GM20000 (cell line): ENCODE measurements at regions not wholly inside any gene's neighbourhood (a gene's known extent, or its start where the extent isn't known, plus 50 kb on each side); places are given as distances from the start of the nearest gene placed in this dataset.

Experiments used
- DNase-seq: peaks from one replicate; pipeline ENCODE4 v3.0.0; 2012; ENCODE audit warnings: low spot score
- TF ChIP-seq, protein P1 (sequence below): IDR thresholded peaks from 2 replicates; pipeline ENCODE4 v1.5.1; 2012; ENCODE audit warnings: mild to moderate bottlenecking, control low read depth; ENCODE audit errors: extremely low read depth, missing control alignments

DNA sequence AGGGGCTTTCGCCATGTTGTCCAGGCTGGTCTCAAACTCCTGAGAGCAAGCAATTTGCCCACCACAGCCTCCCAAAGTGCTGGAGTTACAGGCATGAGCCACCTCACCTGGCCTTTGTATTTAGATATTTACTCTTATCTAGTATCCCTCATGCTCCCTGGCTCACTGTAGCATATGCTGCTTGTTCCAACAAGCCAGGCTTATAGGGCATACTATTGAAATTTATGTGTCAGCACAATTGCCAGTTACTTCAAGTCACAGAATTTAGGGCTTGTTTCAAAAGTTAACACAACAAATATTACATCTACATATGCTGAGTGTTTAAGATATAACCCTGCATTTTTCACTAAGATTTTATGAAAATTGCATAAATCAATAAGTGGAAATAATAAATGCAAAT lies 469.2 kb upstream of the ZNF608 start:
- TF ChIP-seq, protein P1, sequence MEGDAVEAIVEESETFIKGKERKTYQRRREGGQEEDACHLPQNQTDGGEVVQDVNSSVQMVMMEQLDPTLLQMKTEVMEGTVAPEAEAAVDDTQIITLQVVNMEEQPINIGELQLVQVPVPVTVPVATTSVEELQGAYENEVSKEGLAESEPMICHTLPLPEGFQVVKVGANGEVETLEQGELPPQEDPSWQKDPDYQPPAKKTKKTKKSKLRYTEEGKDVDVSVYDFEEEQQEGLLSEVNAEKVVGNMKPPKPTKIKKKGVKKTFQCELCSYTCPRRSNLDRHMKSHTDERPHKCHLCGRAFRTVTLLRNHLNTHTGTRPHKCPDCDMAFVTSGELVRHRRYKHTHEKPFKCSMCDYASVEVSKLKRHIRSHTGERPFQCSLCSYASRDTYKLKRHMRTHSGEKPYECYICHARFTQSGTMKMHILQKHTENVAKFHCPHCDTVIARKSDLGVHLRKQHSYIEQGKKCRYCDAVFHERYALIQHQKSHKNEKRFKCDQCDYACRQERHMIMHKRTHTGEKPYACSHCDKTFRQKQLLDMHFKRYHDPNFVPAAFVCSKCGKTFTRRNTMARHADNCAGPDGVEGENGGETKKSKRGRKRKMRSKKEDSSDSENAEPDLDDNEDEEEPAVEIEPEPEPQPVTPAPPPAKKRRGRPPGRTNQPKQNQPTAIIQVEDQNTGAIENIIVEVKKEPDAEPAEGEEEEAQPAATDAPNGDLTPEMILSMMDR, result no peak
- no peak for DNase-seq

- TF ChIP-seq, protein P1, result no peak
- no peak for DNase-seq
Observed at GRCh38 chr5:125219710-125220109, 473.3 kb upstream of the ZNF608 start.

DNA sequence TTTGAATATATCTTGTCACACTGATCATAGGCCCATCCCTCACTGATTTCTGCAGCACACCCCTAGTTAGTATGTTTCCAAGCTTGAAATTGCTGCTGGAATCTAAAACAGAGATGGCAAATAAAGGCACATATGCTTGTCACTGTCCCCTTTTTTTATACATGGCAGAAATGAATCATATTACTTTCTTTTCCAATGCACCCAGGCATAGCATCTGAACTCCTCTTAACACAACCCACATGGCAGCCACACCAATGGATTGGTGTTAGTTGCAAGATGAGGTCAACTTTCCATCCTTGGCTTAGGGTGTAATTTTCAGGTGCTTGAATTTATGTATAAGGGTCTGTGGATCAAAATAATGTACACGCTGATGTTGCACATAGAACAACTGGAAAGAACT lies 473.8 kb upstream of the ZNF608 start:
- TF ChIP-seq, protein P1, result no peak
- no peak for DNase-seq

DNA sequence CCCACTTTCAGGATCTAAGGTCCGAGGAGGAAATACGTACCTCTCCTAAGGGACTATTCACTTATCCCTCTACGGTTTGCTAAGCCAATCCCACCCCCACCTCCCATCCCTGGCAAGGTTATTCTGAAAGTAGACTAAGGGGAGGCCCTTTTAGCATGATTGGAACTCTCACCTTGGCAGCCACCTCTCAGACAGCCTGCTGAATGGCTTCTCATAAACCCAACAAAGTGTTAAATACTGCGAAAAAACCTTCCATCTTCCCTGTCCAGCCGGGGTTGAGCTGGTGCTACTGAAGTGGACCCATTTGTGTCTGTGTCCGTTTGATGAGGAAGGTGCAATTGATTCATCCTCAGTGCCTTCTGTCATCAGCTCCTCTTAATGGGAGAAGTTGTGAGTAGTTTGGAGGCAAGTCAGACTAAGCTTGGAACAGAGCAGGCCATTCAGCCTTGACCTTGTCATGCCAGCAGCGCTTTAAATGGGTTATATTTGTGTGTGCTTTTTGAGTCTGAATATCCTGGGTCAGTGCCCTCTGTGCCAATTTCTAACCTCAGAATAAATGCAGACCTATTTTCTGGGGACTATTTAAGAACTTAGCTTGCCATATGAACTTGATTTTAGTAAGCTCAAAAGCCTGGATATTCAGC lies 476.3 kb upstream of the ZNF608 start:
- TF ChIP-seq, protein P1, result no peak
- no peak for DNase-seq

DNA sequence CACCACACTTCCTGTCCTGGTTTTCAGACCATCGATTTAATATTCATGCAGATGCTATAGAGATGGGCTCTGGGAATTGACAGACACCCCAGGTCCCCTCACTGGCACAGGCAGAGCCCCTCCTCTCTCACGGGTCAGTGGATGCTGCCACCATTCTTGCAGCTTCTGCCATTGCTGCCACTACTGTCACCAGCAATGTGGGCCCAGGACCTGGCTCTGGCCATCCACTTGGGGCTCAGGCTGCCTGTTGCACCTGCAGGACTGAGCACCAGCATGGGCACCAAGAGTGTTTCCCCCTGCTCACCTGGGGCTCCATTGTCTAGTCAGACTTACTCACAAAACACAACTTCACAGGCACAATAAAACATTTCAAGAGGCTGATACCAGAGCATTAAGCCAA lies 479.0 kb upstream of the ZNF608 start:
- no peak for DNase-seq
- TF ChIP-seq, protein P1, result no peak

DNA sequence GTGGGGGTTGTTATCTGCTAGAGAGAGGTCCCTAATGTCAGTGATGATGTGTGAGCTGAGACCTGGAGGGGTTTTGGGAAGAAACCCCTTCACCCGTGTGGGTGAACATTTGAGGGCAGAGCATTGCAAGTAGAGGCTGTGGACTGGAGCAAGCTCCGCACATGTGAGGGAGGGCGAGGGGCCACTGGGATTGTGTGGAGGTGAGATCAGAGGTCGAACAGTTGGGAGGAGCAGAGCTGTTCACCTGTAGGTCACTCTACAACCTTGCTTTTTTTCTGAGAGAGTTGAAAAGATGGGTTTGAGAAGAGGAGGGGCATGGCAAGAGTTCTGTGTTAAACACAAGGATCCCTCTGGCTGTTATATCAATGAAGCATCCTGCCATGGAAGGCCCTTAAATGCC lies 480.4 kb upstream of the ZNF608 start:
- TF ChIP-seq, protein P1, result no peak
- no peak for DNase-seq

- TF ChIP-seq, protein P1, result no peak
- no peak for DNase-seq
Observed at GRCh38 chr5:125227333-125228095, 481.1 kb upstream of the ZNF608 start.
